IMR-90 (cell line): ENCODE measurements at regions not wholly inside any gene's neighbourhood (a gene's known extent, or its start where the extent isn't known, plus 50 kb on each side); places are given as distances from the start of the nearest gene placed in this dataset.

Experiments
- ATAC-seq: fragments of 200-7000 bp; cut with Tn5 transposase; 2 replicates; pipeline ENCODE4 v1.9.1; 2020; ENCODE audit warnings: low read depth, mild to moderate bottlenecking, moderate library complexity
- BruUV-seq: library from RNA; stranded (reverse); fragments of 400-500 nt; replicated peaks from 2 replicates; lab custom pipeline; 2021; lab: Mats Ljungman, UMichigan
- CTCF ChIA-PET: fragments of 300-600 bp; formaldehyde crosslinking; extraction: SDS; loops from one replicate; lab custom pipeline; 2021; ENCODE audit warnings: antibody characterized with exemption; lab: Yijun Ruan, JAX
- POLR2A ChIA-PET: fragments of 300-600 bp; sonication (Branson Sonifier 250); formaldehyde crosslinking; loops from one replicate; lab custom pipeline; 2022; ENCODE audit warnings: antibody characterized with exemption; ENCODE audit not compliant: unreplicated experiment; lab: Charles Lee
- DNase-seq: peaks from one replicate; pipeline ENCODE4 v3.0.0; 2013
- H2AFZ ChIP-seq: replicated peaks from 2 replicates; pipeline ENCODE3; 2013; ENCODE audit warnings: low read length, mild to moderate bottlenecking; ENCODE audit not compliant: poor library complexity
- H2AK5ac ChIP-seq: 2 replicates; pipeline ENCODE4 v1.6.1; 2013; ENCODE audit warnings: low read depth, low read length, inconsistent platforms
- H2AK9ac ChIP-seq: replicated peaks from 2 replicates; pipeline ENCODE3; 2013; ENCODE audit warnings: mild to moderate bottlenecking, low read depth, low read length, moderate library complexity; ENCODE audit not compliant: poor library complexity
- H2BK120ac ChIP-seq: 2 replicates; pipeline ENCODE4 v1.6.1; 2013; ENCODE audit warnings: low read depth, low read length, inconsistent platforms
- H2BK15ac ChIP-seq: 3 replicates; pipeline ENCODE4 v1.6.1; 2013; ENCODE audit warnings: low read depth, low read length, inconsistent platforms
- H2BK20ac ChIP-seq: 2 replicates; pipeline ENCODE4 v1.6.1; 2013; ENCODE audit warnings: low read depth, mild to moderate bottlenecking, inconsistent platforms, low read length, moderate library complexity
- H2BK5ac ChIP-seq: 2 replicates; pipeline ENCODE4 v1.6.1; 2013; ENCODE audit warnings: mild to moderate bottlenecking, low read depth, low read length, inconsistent platforms; ENCODE audit not compliant: poor library complexity, severe bottlenecking
- H3K14ac ChIP-seq: replicated peaks from 2 replicates; pipeline ENCODE4 v1.6.1; 2013; ENCODE audit warnings: low read depth, low read length, inconsistent platforms
- H3K18ac ChIP-seq: 2 replicates; pipeline ENCODE4 v1.6.1; 2013; ENCODE audit warnings: low read depth, low read length, control low read depth
- H3K23ac ChIP-seq: 2 replicates; pipeline ENCODE4 v1.6.1; 2013; ENCODE audit warnings: low read depth, low read length, inconsistent platforms
- H3K27ac ChIP-seq: 2 replicates; pipeline ENCODE4 v1.5.1; 2013; ENCODE audit warnings: mild to moderate bottlenecking, control low read depth, low read length; ENCODE audit not compliant: insufficient read depth
- H3K27me3 ChIP-seq: 2 replicates; pipeline ENCODE4 v1.6.1; 2013; ENCODE audit warnings: low read length; ENCODE audit not compliant: control insufficient read depth, insufficient read depth
- H3K36me3 ChIP-seq: 2 replicates; pipeline ENCODE4 v1.6.1; 2013; ENCODE audit warnings: low read length, mixed read lengths; ENCODE audit not compliant: control insufficient read depth, insufficient read depth
- H3K4ac ChIP-seq: 2 replicates; pipeline ENCODE4 v1.6.1; 2013; ENCODE audit warnings: low read depth, low read length, inconsistent platforms
- H3K4me1 ChIP-seq: 2 replicates; pipeline ENCODE4 v1.6.1; 2013; ENCODE audit warnings: low read length, mixed read lengths; ENCODE audit not compliant: control insufficient read depth, insufficient read depth
- H3K4me2 ChIP-seq: 2 replicates; pipeline ENCODE4 v1.6.1; 2013; ENCODE audit warnings: low read depth, mild to moderate bottlenecking, control low read depth, low read length, moderate library complexity
- H3K4me3 ChIP-seq: 2 replicates; pipeline ENCODE4 v1.5.1; 2013; ENCODE audit warnings: low read depth, mild to moderate bottlenecking, control low read depth, low read length, moderate library complexity; ENCODE audit not compliant: insufficient read depth
- H3K56ac ChIP-seq: 2 replicates; pipeline ENCODE4 v1.6.1; 2013; ENCODE audit warnings: low read length, inconsistent platforms; ENCODE audit not compliant: insufficient read depth; ENCODE audit errors: extremely low read depth
- H3K79me1 ChIP-seq, 2 experiments: 2 replicates each; pipeline ENCODE4 v1.6.1; 2013; ENCODE audit warnings: low read length in 2 of 2, inconsistent platforms in 1 of 2, low read depth in 1 of 2
- H3K9ac ChIP-seq: 2 replicates; pipeline ENCODE4 v1.6.1; 2013; ENCODE audit warnings: low read depth, low read length, control low read depth
- H3K9me1 ChIP-seq: 2 replicates; pipeline ENCODE4 v1.6.1; 2013; ENCODE audit warnings: low read length, inconsistent platforms; ENCODE audit not compliant: insufficient read depth
- H3K9me3 ChIP-seq: 2 replicates; pipeline ENCODE4 v1.6.1; 2013; ENCODE audit warnings: low read length; ENCODE audit not compliant: control insufficient read depth, insufficient read depth
- H4K20me1 ChIP-seq: 2 replicates; pipeline ENCODE4 v1.6.1; 2013; ENCODE audit warnings: low read length, inconsistent platforms; ENCODE audit not compliant: insufficient read depth
- H4K5ac ChIP-seq: 2 replicates; pipeline ENCODE4 v1.6.1; 2013; ENCODE audit warnings: mild to moderate bottlenecking, low read depth, low read length, control low read depth
- H4K8ac ChIP-seq, 2 experiments: 2 replicates each; pipeline ENCODE4 v1.6.1; 2013; ENCODE audit warnings: low read depth in 2 of 2, low read length in 2 of 2, control low read depth in 1 of 2, inconsistent platforms in 1 of 2
- H4K91ac ChIP-seq: 2 replicates; pipeline ENCODE4 v1.6.1; 2013; ENCODE audit warnings: low read depth, low read length, inconsistent platforms; ENCODE audit not compliant: insufficient read depth
- BHLHE40 ChIP-seq: fragments of 150-350 bp; IDR thresholded peaks from 2 replicates; pipeline ENCODE4 v1.6.1; 2016; ENCODE audit warnings: mild to moderate bottlenecking, low read depth, low read length
- CEBPB ChIP-seq: IDR thresholded peaks from 2 replicates; pipeline ENCODE4 v1.6.1; 2012; ENCODE audit warnings: low read depth, low read length, improper control_type of control experiment
- CHD1 ChIP-seq: IDR thresholded peaks from 2 replicates; pipeline ENCODE4 v1.6.1; 2012; ENCODE audit warnings: low read depth, low read length, improper control_type of control experiment
- CTCF ChIP-seq: conservative IDR thresholded peaks from 2 replicates; pipeline ENCODE4 v1.5.1; 2012; ENCODE audit warnings: mild to moderate bottlenecking, low read depth, low read length, improper control_type of control experiment
- FOS ChIP-seq: fragments of 150-350 bp; IDR thresholded peaks from 2 replicates; pipeline ENCODE4 v1.6.1; 2016; ENCODE audit warnings: low read depth, low read length
- MAFK ChIP-seq: IDR thresholded peaks from 2 replicates; pipeline ENCODE4 v1.6.1; 2012; ENCODE audit warnings: low read depth, low read length, improper control_type of control experiment
- MAZ ChIP-seq: IDR thresholded peaks from 2 replicates; pipeline ENCODE4 v1.6.1; 2012; ENCODE audit warnings: low read depth, mild to moderate bottlenecking, low read length, improper control_type of control experiment, moderate library complexity, borderline replicate concordance
- MXI1 ChIP-seq: IDR thresholded peaks from 2 replicates; pipeline ENCODE4 v1.6.1; 2012; ENCODE audit warnings: low read depth, mild to moderate bottlenecking, low read length, moderate library complexity, borderline replicate concordance
- POLR2A ChIP-seq: IDR thresholded peaks from 2 replicates; pipeline ENCODE4 v1.6.1; 2012; ENCODE audit warnings: mild to moderate bottlenecking, low read depth, low read length
- RAD21 ChIP-seq: IDR thresholded peaks from 2 replicates; pipeline ENCODE4 v1.6.1; 2012; ENCODE audit warnings: low read length, improper control_type of control experiment
- RCOR1 ChIP-seq: IDR thresholded peaks from 2 replicates; pipeline ENCODE4 v1.6.1; 2012; ENCODE audit warnings: mild to moderate bottlenecking, low read length, improper control_type of control experiment; ENCODE audit not compliant: insufficient replicate concordance
- RFX5 ChIP-seq: IDR thresholded peaks from 2 replicates; pipeline ENCODE4 v1.8.0; 2012; ENCODE audit warnings: low read depth, mild to moderate bottlenecking, low read length, moderate library complexity
- SMC3 ChIP-seq: fragments of 150-350 bp; IDR thresholded peaks from 2 replicates; pipeline ENCODE4 v1.6.1; 2016; ENCODE audit warnings: low read depth, mild to moderate bottlenecking, antibody characterized with exemption, low read length, moderate library complexity
- WGBS, 2 experiments: methylation state at CpG; one replicate each; pipeline versions ENCODE4 v1.1.5 to v1.1.7; 2013; ENCODE audit warnings: missing lambda C conversion rate in 2 of 2; ENCODE audit not compliant: insufficient read length in 1 of 2; ENCODE audit errors: extremely low coverage in 2 of 2; 5-methylcytosine and 5-hydroxymethylcytosine counted together
- dilution Hi-C: fragments of 300-500 bp; cut with HindIII; formaldehyde crosslinking; loops from one replicate; pipeline ENCODE4 v1.14.3; 2018; ENCODE audit warnings: low sequenced_read_pairs; ENCODE audit not compliant: unreplicated experiment
- in situ Hi-C: fragments of 300-500 bp; cut with MboI; formaldehyde crosslinking; loops from 3 replicates; pipeline ENCODE4 v1.14.3; 2019; ENCODE audit warnings: low sequenced_read_pairs, inconsistent platforms, mixed read lengths
- intact Hi-C: fragments of 100-400 bp; cut with micrococcal nuclease; formaldehyde crosslinking; loops from 2 replicates; pipeline ENCODE4 v1.10.0; 2022
- TF ChIP-seq, protein P1 (sequence below): fragments of 150-350 bp; IDR thresholded peaks from 2 replicates; pipeline ENCODE4 v1.6.1; 2017; ENCODE audit warnings: mild to moderate bottlenecking, antibody characterized with exemption, low read length, low read depth
- TF ChIP-seq, protein P2 (sequence below): fragments of 150-350 bp; IDR thresholded peaks from 2 replicates; pipeline ENCODE4 v1.6.1; 2016; ENCODE audit warnings: low read depth, mild to moderate bottlenecking, low read length, moderate library complexity, borderline replicate concordance

DNA sequence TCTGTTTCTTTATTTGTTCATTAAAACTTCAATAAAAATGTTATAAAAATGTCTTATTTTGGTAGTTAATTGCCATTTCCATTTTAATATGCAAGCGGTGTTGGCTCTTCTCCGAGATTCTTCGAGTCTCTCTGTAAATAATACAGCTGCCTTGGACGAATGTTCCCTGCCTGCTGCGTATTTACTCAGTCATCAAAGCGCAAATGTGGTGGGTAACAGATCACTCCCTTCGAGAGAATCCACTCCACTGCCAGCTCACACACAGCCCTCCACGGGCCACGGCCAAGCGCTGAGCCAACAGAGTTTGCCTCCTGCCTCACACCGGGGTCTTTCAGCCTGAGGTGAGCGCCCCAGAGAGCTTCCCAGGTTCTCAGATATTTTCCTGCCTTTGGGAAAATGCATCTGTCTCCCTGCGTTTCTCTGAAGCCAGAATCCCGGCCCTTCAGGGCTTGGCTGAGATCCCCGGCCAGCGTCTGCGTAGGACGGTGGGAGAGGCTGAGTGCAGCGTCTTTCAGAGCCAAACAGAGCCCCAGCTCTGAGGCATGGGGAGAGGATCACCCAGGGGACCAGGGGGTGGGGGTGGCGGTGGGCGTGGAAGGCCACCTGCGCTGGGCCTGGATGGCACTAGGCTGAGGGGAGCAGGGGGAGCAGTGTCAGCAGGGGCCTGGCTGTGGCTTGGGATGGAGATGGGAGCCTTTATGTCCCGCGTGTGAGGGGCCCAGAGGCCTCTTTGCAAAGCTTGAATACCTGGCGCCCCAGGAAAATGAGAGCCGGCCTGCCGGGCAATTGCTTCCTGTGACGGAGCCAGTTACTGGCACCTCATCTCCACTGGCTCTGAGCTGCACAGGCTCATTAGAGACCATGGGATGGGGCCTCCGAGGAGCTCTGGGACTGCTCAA is 248.7 kb downstream of the RBFOX3 start:
- Histone ChIP-seq H4K91ac (no peak overlapping the region), H3K79me1 (no peaks in the 10 kb centered on the region), H3K4me3 (no peak overlapping the region), H3K14ac (no peak overlapping the region), H2BK15ac (no peak overlapping the region), H3K9ac (no peak overlapping the region), H2BK5ac (no peak overlapping the region), H4K5ac (no peak overlapping the region), H3K4ac (no peak overlapping the region), H2AFZ (no peak overlapping the region), H3K23ac (no peak overlapping the region), H3K36me3 (no peaks in the 10 kb centered on the region), H4K20me1 (no peaks in the 10 kb centered on the region), H2BK20ac (no peak overlapping the region), H3K56ac (no peak overlapping the region), H2AK9ac (no peak overlapping the region), H3K9me3 (no peaks in the 10 kb centered on the region), H3K9me1 (no peaks in the 10 kb centered on the region), H3K27ac (no peak overlapping the region), H4K8ac (no peak overlapping the region), H3K18ac (no peak overlapping the region), H3K4me2 (no peak overlapping the region), H2AK5ac (no peak overlapping the region), H3K27me3 (peaks cover 23% of the 10 kb centered on the region), H2BK120ac (no peak overlapping the region), H3K4me1 (no peaks in the 10 kb centered on the region)
- DNase-seq (no peak), ATAC-seq (no peak)
- dilution Hi-C loops = no loop called here
- WGBS, 2 experiments = 15% methylated on average over 13 of the region's 29 CpGs; no CpG with 5 or more reads in 1 of the 2 experiments
- in situ Hi-C loops = no loop called here
- no TSS peak for BruUV-seq
- ChIA-PET POLR2A (no interaction called here), CTCF (no interaction called here)
- intact Hi-C loops = no loop called here
- TF ChIP-seq MXI1 (no peak), CHD1 (no peak), MAFK (no peak), POLR2A (no peak), SMC3 (no peak), BHLHE40 (no peak), RFX5 (no peak), MAZ (no peak), RCOR1 (no peak), CEBPB (no peak), RAD21 (no peak), CTCF (no peak), FOS (no peak)
- TF ChIP-seq, protein P1, sequence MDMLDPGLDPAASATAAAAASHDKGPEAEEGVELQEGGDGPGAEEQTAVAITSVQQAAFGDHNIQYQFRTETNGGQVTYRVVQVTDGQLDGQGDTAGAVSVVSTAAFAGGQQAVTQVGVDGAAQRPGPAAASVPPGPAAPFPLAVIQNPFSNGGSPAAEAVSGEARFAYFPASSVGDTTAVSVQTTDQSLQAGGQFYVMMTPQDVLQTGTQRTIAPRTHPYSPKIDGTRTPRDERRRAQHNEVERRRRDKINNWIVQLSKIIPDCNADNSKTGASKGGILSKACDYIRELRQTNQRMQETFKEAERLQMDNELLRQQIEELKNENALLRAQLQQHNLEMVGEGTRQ = no peak
- TF ChIP-seq, protein P2, sequence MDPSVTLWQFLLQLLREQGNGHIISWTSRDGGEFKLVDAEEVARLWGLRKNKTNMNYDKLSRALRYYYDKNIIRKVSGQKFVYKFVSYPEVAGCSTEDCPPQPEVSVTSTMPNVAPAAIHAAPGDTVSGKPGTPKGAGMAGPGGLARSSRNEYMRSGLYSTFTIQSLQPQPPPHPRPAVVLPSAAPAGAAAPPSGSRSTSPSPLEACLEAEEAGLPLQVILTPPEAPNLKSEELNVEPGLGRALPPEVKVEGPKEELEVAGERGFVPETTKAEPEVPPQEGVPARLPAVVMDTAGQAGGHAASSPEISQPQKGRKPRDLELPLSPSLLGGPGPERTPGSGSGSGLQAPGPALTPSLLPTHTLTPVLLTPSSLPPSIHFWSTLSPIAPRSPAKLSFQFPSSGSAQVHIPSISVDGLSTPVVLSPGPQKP = no peak
